Trophoblast cell (in vitro differentiated cells and primary cell): ENCODE measurements at regions not wholly inside any gene's neighbourhood (a gene's known extent, or its start where the extent isn't known, plus 50 kb on each side); places are given as distances from the start of the nearest gene placed in this dataset.
"Not testable (repeated sequence)": the region's sequence is repeated elsewhere in the genome, so short reads cannot be mapped to it uniquely, and the experiment has no call there.

Source experiments
- DNase-seq, 2 donors: peaks; one replicate each; pipeline ENCODE4 v3.0.0-alpha.2; 2016
- H2AFZ ChIP-seq: 2 replicates; pipeline ENCODE4 v1.6.1; 2013; ENCODE audit warnings: low read length, moderate library complexity, mild to moderate bottlenecking; ENCODE audit not compliant: insufficient read depth, poor library complexity
- H2AK5ac ChIP-seq: 2 replicates; pipeline ENCODE4 v1.6.1; 2013; ENCODE audit warnings: mild to moderate bottlenecking, low read length
- H2BK120ac ChIP-seq: 2 replicates; pipeline ENCODE4 v1.6.1; 2013; ENCODE audit warnings: low read length, mild to moderate bottlenecking, moderate library complexity; ENCODE audit not compliant: insufficient read depth, poor library complexity
- H2BK12ac ChIP-seq: 2 replicates; pipeline ENCODE4 v1.6.1; 2013; ENCODE audit warnings: mild to moderate bottlenecking, low read length, moderate library complexity
- H2BK5ac ChIP-seq: 2 replicates; pipeline ENCODE4 v1.6.1; 2013; ENCODE audit warnings: low read length, low read depth, moderate library complexity, mild to moderate bottlenecking; ENCODE audit not compliant: poor library complexity
- H3K14ac ChIP-seq: 2 replicates; pipeline ENCODE4 v1.6.1; 2013; ENCODE audit warnings: mild to moderate bottlenecking, low read length
- H3K18ac ChIP-seq: 2 replicates; pipeline ENCODE4 v1.6.1; 2013; ENCODE audit warnings: mild to moderate bottlenecking, low read length
- H3K23ac ChIP-seq: 2 replicates; pipeline ENCODE4 v1.6.1; 2013; ENCODE audit warnings: low read length
- H3K27ac ChIP-seq: 2 replicates; pipeline ENCODE4 v1.5.1; 2013; ENCODE audit warnings: low read depth, mild to moderate bottlenecking, inconsistent platforms, low read length, moderate library complexity
- H3K27me3 ChIP-seq: 2 replicates; pipeline ENCODE4 v1.6.1; 2013; ENCODE audit warnings: inconsistent platforms, mild to moderate bottlenecking, low read length, moderate library complexity; ENCODE audit not compliant: insufficient read depth
- H3K36me3 ChIP-seq, 2 experiments: 1 replicate in 1 of 2; 2 replicates in 1 of 2; pipeline ENCODE4 v1.6.1; 2013; ENCODE audit warnings: low read length in 2 of 2, mild to moderate bottlenecking in 2 of 2, moderate library complexity in 1 of 2; ENCODE audit not compliant: insufficient read depth in 2 of 2, control insufficient read depth in 1 of 2
- H3K4ac ChIP-seq: 2 replicates; pipeline ENCODE4 v1.6.1; 2013; ENCODE audit warnings: low read depth, mild to moderate bottlenecking, low read length, moderate library complexity
- H3K4me1 ChIP-seq, 2 experiments: 1 replicate in 1 of 2; 2 replicates in 1 of 2; pipeline ENCODE4 v1.6.1; 2013; ENCODE audit warnings: low read length in 2 of 2, mild to moderate bottlenecking in 2 of 2, moderate library complexity in 1 of 2; ENCODE audit not compliant: insufficient read depth in 2 of 2, control insufficient read depth in 1 of 2
- H3K4me2 ChIP-seq: 2 replicates; pipeline ENCODE4 v1.6.1; 2013; ENCODE audit warnings: inconsistent platforms, mild to moderate bottlenecking, low read length, moderate library complexity
- H3K4me3 ChIP-seq: 2 replicates; pipeline ENCODE4 v1.5.1; 2013; ENCODE audit warnings: mild to moderate bottlenecking, low read depth, low read length, inconsistent platforms
- H3K79me1 ChIP-seq: one replicate; pipeline ENCODE4 v1.6.1; 2013; ENCODE audit warnings: low read length
- H3K79me2 ChIP-seq: 2 replicates; pipeline ENCODE4 v1.6.1; 2013; ENCODE audit warnings: low read length, mild to moderate bottlenecking; ENCODE audit not compliant: control insufficient read depth, insufficient read depth, poor library complexity
- H3K9ac ChIP-seq: 2 replicates; pipeline ENCODE4 v1.6.1; 2013; ENCODE audit warnings: mild to moderate bottlenecking, low read length
- H3K9me3 ChIP-seq: 2 replicates; pipeline ENCODE4 v1.6.1; 2013; ENCODE audit warnings: low read depth, mild to moderate bottlenecking, control low read depth, inconsistent platforms, low read length; ENCODE audit not compliant: insufficient read depth
- H4K12ac ChIP-seq: 2 replicates; pipeline ENCODE4 v1.6.1; 2013; ENCODE audit warnings: low read depth, mild to moderate bottlenecking, low read length, moderate library complexity
- H4K8ac ChIP-seq: 2 replicates; pipeline ENCODE4 v1.6.1; 2013; ENCODE audit warnings: low read depth, mild to moderate bottlenecking, low read length, moderate library complexity
- H4K91ac ChIP-seq: one replicate; pipeline ENCODE4 v1.6.1; 2013; ENCODE audit warnings: low read depth, mild to moderate bottlenecking, low read length, moderate library complexity
- WGBS: extraction: QIAGEN DNeasy Blood & Tissue Kit; methylation state at CpG from one replicate; pipeline ENCODE4 v1.1.7; 2013; ENCODE audit warnings: missing lambda C conversion rate; ENCODE audit not compliant: insufficient read length, insufficient coverage; ENCODE audit errors: extremely low coverage; 5-methylcytosine and 5-hydroxymethylcytosine counted together

DNA sequence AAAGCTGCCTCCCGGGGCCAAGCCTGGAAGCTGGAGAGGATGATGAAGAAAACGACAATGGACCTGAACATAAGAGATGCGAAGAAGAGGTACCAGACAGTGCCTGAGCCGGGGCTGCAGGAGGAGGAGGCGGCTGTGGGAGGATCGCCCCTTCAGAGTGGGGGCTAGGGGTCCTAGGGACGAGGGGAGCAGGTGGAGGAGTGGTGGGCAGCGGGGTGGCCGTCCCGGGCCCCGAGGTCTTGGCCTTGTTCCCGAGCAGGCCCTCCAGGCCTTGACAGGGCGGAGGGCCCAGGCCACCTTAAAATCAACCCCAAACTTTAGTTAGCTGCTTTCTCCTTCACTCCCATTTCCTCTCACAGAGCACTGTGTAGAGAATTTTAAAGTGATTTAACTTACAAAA, 442.8 kb downstream of the POTEH start:
- no CpG with 5 or more reads among the region's 13 CpGs for WGBS
- not testable (repeated sequence) for H3K14ac ChIP-seq, H3K4me2 ChIP-seq

DNA sequence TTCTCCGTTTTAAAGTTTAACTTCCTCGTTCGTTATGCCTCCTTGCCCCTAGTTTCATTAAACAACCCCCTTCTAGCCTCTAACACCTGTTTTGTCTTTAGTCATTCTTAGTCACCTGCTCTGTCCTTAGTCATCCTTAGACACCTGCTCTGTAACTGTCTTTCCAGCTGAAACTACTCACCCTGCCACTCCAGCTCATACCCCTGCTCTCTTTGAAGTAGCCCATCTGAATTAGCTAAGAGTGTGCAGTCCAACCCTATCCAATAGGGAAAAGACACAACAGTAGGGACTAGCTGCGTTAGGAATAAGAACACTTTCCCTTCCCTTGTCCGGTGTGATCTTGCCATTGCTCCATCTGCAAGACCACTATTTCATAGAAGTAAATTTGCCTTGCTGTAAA, 446.5 kb downstream of the CCT8L2 start:
- not testable (repeated sequence) for H3K4me3 ChIP-seq, H3K18ac ChIP-seq, H2BK5ac ChIP-seq, H3K4me1 ChIP-seq, H3K9ac ChIP-seq, H2BK120ac ChIP-seq, H3K79me2 ChIP-seq, H3K14ac ChIP-seq, H3K79me1 ChIP-seq, H3K27me3 ChIP-seq, H3K36me3 ChIP-seq, H4K8ac ChIP-seq, H3K4me2 ChIP-seq, H2AK5ac ChIP-seq, H2AFZ ChIP-seq, H3K4ac ChIP-seq, H3K23ac ChIP-seq, H3K27ac ChIP-seq, DNase-seq, H4K12ac ChIP-seq, H2BK12ac ChIP-seq, H3K9me3 ChIP-seq, H4K91ac ChIP-seq
- no CpG with 5 or more reads among the region's 5 CpGs for WGBS

More for the DNA sequence above, 442.8 kb downstream of the POTEH start:
- not testable (repeated sequence) for H3K27me3 ChIP-seq, H4K12ac ChIP-seq, H3K4ac ChIP-seq, H3K79me2 ChIP-seq, H3K79me1 ChIP-seq, H3K36me3 ChIP-seq, H4K91ac ChIP-seq, H3K23ac ChIP-seq, H3K4me3 ChIP-seq, H3K27ac ChIP-seq, H2AK5ac ChIP-seq, H3K4me1 ChIP-seq, H2BK5ac ChIP-seq, DNase-seq, H3K18ac ChIP-seq, H2BK120ac ChIP-seq, H3K9ac ChIP-seq, H2BK12ac ChIP-seq, H4K8ac ChIP-seq, H2AFZ ChIP-seq
- H3K9me3 ChIP-seq = peaks cover 13% of the 10 kb centered on the region

DNA sequence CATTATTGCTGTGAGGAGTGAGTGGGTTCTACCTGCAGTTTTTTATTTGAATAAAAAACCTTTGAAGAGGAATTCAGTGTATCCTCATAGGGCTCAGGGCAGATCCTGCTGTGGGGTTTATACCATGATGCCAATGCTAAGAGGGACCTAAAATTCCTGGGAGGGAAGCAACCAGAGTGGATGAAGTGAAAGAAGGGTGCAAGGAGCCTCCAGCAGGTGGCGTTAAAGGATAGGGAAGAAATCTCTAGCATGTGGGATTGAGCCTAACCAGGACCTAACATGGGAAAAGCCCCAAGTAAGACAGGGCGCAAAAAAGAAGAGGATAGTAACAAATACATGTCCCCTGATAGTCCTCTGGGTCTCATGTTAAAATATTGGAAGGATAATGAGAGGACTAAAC, 445.7 kb downstream of the CCT8L2 start:
- not testable (repeated sequence) for H4K12ac ChIP-seq, H3K18ac ChIP-seq, H3K36me3 ChIP-seq, H3K4me1 ChIP-seq, H3K4me2 ChIP-seq, H4K91ac ChIP-seq, H3K27me3 ChIP-seq, H3K27ac ChIP-seq, H3K79me2 ChIP-seq, H3K9ac ChIP-seq, H3K9me3 ChIP-seq, H2AFZ ChIP-seq, H4K8ac ChIP-seq, H2BK12ac ChIP-seq, H3K79me1 ChIP-seq, H2AK5ac ChIP-seq, H3K4me3 ChIP-seq, H3K23ac ChIP-seq, H2BK120ac ChIP-seq, H3K14ac ChIP-seq, H3K4ac ChIP-seq, H2BK5ac ChIP-seq
- no CpG with 5 or more reads among the region's 2 CpGs for WGBS
- DNase-seq = peak in 1 of 2 donors; percentile 29

DNA sequence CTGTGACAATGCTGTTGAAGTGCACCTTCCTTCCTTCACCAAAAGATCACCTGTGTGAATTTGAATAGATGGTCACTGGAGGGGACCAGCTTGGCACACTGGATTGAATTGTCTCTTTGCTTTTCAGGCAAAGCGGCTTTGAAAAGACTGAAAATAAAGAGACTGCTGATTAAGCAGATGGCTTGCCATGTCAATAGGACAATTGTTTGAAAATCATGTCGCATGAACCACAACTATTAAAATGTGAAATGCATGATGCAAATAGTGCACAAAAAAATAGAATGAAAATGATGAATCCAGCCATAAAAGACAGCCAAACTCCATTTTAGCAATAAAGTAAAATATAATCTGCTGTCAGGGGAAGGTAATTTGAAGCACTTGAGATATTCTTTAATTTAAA, 415.3 kb downstream of the CCT8L2 start:
- H3K9me3 ChIP-seq, H3K79me2 ChIP-seq, H3K9ac ChIP-seq, H3K4me1 ChIP-seq, H3K27me3 ChIP-seq, H3K14ac ChIP-seq, H2BK5ac ChIP-seq, H3K18ac ChIP-seq, H2AK5ac ChIP-seq, H4K12ac ChIP-seq, H3K27ac ChIP-seq, H2BK120ac ChIP-seq, H3K4me2 ChIP-seq, H4K8ac ChIP-seq, H2AFZ ChIP-seq, H2BK12ac ChIP-seq, H3K79me1 ChIP-seq, H3K36me3 ChIP-seq, H3K4ac ChIP-seq, H3K4me3 ChIP-seq, H4K91ac ChIP-seq, DNase-seq, H3K23ac ChIP-seq: not testable (repeated sequence)
- WGBS = no CpG with 5 or more reads among the region's 2 CpGs
